ENCODE measurements at regions not wholly inside any gene's neighbourhood (a gene's known extent, or its start where the extent isn't known, plus 50 kb on each side); places are given as distances from the start of the nearest gene placed in this dataset.

- no peak for TF ChIP-seq GABPA (IDR thresholded peaks at IDR 0.05 in 1 of 2, conservative IDR thresholded peaks at IDR 0.05 in 1 of 2)
- TF ChIP-seq CTCF (IDR thresholded peaks at IDR 0.05; ENCODE audit: low read depth, low read length, missing input control), result no peak
- TF ChIP-seq TAF1 (conservative IDR thresholded peaks at IDR 0.05), result no peak
- no peak for TF ChIP-seq JUND (IDR thresholded peaks at IDR 0.05)
- no peak for TF ChIP-seq REST (IDR thresholded peaks at IDR 0.05)
- no peak for TF ChIP-seq ZBTB33 (IDR thresholded peaks at IDR 0.05)
- TF ChIP-seq HNF4G (IDR thresholded peaks at IDR 0.05), result no peak
- TF ChIP-seq SP1 (IDR thresholded peaks at IDR 0.05), result no peak
- no peak for TF ChIP-seq MAX (IDR thresholded peaks at IDR 0.05)
- TF ChIP-seq ATF3 (IDR thresholded peaks at IDR 0.05), result no peak
- TF ChIP-seq EGR1 (IDR thresholded peaks at IDR 0.05; ENCODE audit: low read depth in 2 of 2), result no peak
These were observed 396.5 kb upstream of the BRINP1 start for GRCh38 chr9:119765632-119766175.

All from liver (tissue), 3 donors.